ENCODE measurements at regions not wholly inside any gene's neighbourhood (a gene's known extent, or its start where the extent isn't known, plus 50 kb on each side); places are given as distances from the start of the nearest gene placed in this dataset.

GRCh38 chr2:128555433-128555832 is 236.8 kb upstream of the HS6ST1 start:
- no peak overlapping the region for H3K4me3 ChIP-seq
- intact Hi-C loops (cut with DNase I), result no loop called here
- WGBS, result 100% methylated on average over 1 of the region's 1 CpG
- TF ChIP-seq POLR2AphosphoS5 (IDR thresholded peaks at IDR 0.05), result no peak
- no peak for TF ChIP-seq POLR2A (IDR thresholded peaks at IDR 0.05)
- no peak for TF ChIP-seq CTCF (IDR thresholded peaks at IDR 0.05)
- H3K4me1 ChIP-seq (replicated peaks), result no peaks in the 10 kb centered on the region
- no peaks in the 10 kb centered on the region for H3K9me3 ChIP-seq
- no peak overlapping the region for H3K27ac ChIP-seq
- no peak for DNase-seq (ENCODE audit: low spot score)
- no peaks in the 10 kb centered on the region for H3K27me3 ChIP-seq (replicated peaks; ENCODE audit: insufficient read depth)
- H3K36me3 ChIP-seq, result no peaks in the 10 kb centered on the region

- Histone ChIP-seq H3K36me3 (no peaks in the 10 kb centered on the region), H3K4me1 (replicated peaks) (no peaks in the 10 kb centered on the region), H3K9me3 (no peaks in the 10 kb centered on the region), H3K4me3 (no peak overlapping the region), H3K27me3 (replicated peaks; ENCODE audit: insufficient read depth) (no peaks in the 10 kb centered on the region), H3K27ac (no peak overlapping the region)
- intact Hi-C loops (cut with DNase I), result no loop called here
- 94% methylated on average over 3 of the region's 3 CpGs for WGBS
- no peak for DNase-seq (ENCODE audit: low spot score)
- TF ChIP-seq POLR2A (IDR thresholded peaks at IDR 0.05), result no peak
These were observed 237.4 kb upstream of the HS6ST1 start for GRCh38 chr2:128556089-128556488.

GRCh38 chr2:128556633-128557032 is 238.0 kb upstream of the HS6ST1 start:
- Histone ChIP-seq H3K27me3 (replicated peaks; ENCODE audit: insufficient read depth) (no peaks in the 10 kb centered on the region), H3K4me3 (no peak overlapping the region), H3K9me3 (no peaks in the 10 kb centered on the region), H3K4me1 (replicated peaks) (no peaks in the 10 kb centered on the region), H3K27ac (no peak overlapping the region), H3K36me3 (no peaks in the 10 kb centered on the region)
- 97% methylated on average over 4 of the region's 4 CpGs for WGBS
- no peak for TF ChIP-seq POLR2A (IDR thresholded peaks at IDR 0.05)
- no peak for TF ChIP-seq CTCF (IDR thresholded peaks at IDR 0.05)
- no peak for TF ChIP-seq POLR2AphosphoS5 (IDR thresholded peaks at IDR 0.05)
- no peak for DNase-seq (ENCODE audit: low spot score)
- intact Hi-C loops (cut with DNase I), result no loop called here

- TF ChIP-seq POLR2A (IDR thresholded peaks at IDR 0.05), result no peak
- no peak for TF ChIP-seq CTCF (IDR thresholded peaks at IDR 0.05)
- TF ChIP-seq POLR2AphosphoS5 (IDR thresholded peaks at IDR 0.05), result no peak
- H3K36me3 ChIP-seq, result no peaks in the 10 kb centered on the region
- DNase-seq (ENCODE audit: low spot score), result no peak
- no peaks in the 10 kb centered on the region for H3K27me3 ChIP-seq (replicated peaks; ENCODE audit: insufficient read depth)
- 87% methylated on average over 6 of the region's 6 CpGs for WGBS
- intact Hi-C loops (cut with DNase I), result no loop called here
- H3K4me1 ChIP-seq (replicated peaks), result no peaks in the 10 kb centered on the region
- no peaks in the 10 kb centered on the region for H3K9me3 ChIP-seq
- no peak overlapping the region for H3K27ac ChIP-seq
- H3K4me3 ChIP-seq, result no peak overlapping the region
These were observed 238.4 kb upstream of the HS6ST1 start for GRCh38 chr2:128557069-128557468.

GRCh38 chr2:128557831-128558241 is 239.2 kb upstream of the HS6ST1 start:
- no peaks in the 10 kb centered on the region for H3K4me1 ChIP-seq (replicated peaks)
- no peak overlapping the region for H3K4me3 ChIP-seq
- 56% methylated on average over 4 of the region's 4 CpGs for WGBS
- no peaks in the 10 kb centered on the region for H3K36me3 ChIP-seq
- no peak for DNase-seq (ENCODE audit: low spot score)
- no peaks in the 10 kb centered on the region for H3K9me3 ChIP-seq
- H3K27me3 ChIP-seq (replicated peaks; ENCODE audit: insufficient read depth), result no peaks in the 10 kb centered on the region
- no peak overlapping the region for H3K27ac ChIP-seq
- TF ChIP-seq CTCF (IDR thresholded peaks at IDR 0.05), result no peak
- intact Hi-C loops (cut with DNase I), result no loop called here

Measured in prostate gland (tissue), 2 donors.